HepG2 (cell line): ENCODE measurements at regions not wholly inside any gene's neighbourhood (a gene's known extent, or its start where the extent isn't known, plus 50 kb on each side); places are given as distances from the start of the nearest gene placed in this dataset.

ENCODE experiments used
- ATAC-seq: fragments of 200-7000 bp; cut with Tn5 transposase; 3 replicates; pipeline ENCODE4 v1.9.1; 2020; ENCODE audit warnings: mild to moderate bottlenecking, moderate library complexity
- BruUV-seq: library from RNA; stranded (reverse); fragments of 400-500 nt; replicated peaks from 2 replicates; lab custom pipeline; 2021; lab: Mats Ljungman, UMichigan
- CTCF ChIA-PET: fragments of 300-600 bp; formaldehyde crosslinking; extraction: SDS; loops from one replicate; lab custom pipeline; 2021; ENCODE audit warnings: low total read pairs, inconsistent platforms, low intra/inter-chr PET ratio; lab: Yijun Ruan, JAX
- POLR2A ChIA-PET: fragments of 350-600 bp; sonication (Branson Sonifier 250); formaldehyde crosslinking; loops from one replicate; lab custom pipeline; 2020; ENCODE audit warnings: antibody characterized with exemption, inconsistent platforms; lab: Yijun Ruan, JAX
- DNase-seq: peaks from one replicate; pipeline ENCODE4 v3.0.0-alpha.2; 2015; ENCODE audit warnings: low spot score
- FAIRE-seq: peaks from 3 replicates; lab custom pipeline; 2011; peaks lifted over from hg19 to GRCh38; lab: Jason Lieb, UNC
- H2AFZ ChIP-seq: one replicate; pipeline ENCODE4 v1.6.1; 2011; ENCODE audit warnings: low read length, inconsistent platforms
- H3K27ac ChIP-seq: fragments of 300-600 bp; 3 replicates; pipeline ENCODE4 v1.8.0; 2011; ENCODE audit warnings: mixed run types, mild to moderate bottlenecking, mixed read lengths, low read length, inconsistent platforms; ENCODE audit not compliant: insufficient read depth; ENCODE audit errors: extremely low read length
- H3K27me3 ChIP-seq, 2 experiments: fragments of 200-600 bp in 1 of 2; 2 replicates in 1 of 2; 3 replicates in 1 of 2; pipeline versions ENCODE4 v1.6.0 to v1.8.0; 2011; ENCODE audit warnings: low read length in 2 of 2, mild to moderate bottlenecking in 2 of 2, moderate library complexity in 2 of 2, inconsistent platforms in 1 of 2; ENCODE audit not compliant: insufficient read depth in 2 of 2, control insufficient read depth in 1 of 2
- H3K36me3 ChIP-seq, 2 experiments: fragments of 200-600 bp in 1 of 2; replicated peaks in 1 of 2; 2 replicates in 1 of 2; 3 replicates in 1 of 2; pipeline versions ENCODE4 v1.5.1 to v1.8.0; 2011; ENCODE audit warnings: low read length in 2 of 2, inconsistent platforms in 1 of 2; ENCODE audit not compliant: insufficient read depth in 2 of 2, control insufficient read depth in 1 of 2
- H3K4me1 ChIP-seq: 2 replicates; pipeline ENCODE4 v1.5.1; 2012; ENCODE audit warnings: low read length, inconsistent platforms; ENCODE audit not compliant: insufficient read depth
- H3K4me2 ChIP-seq: 2 replicates; pipeline ENCODE4 v1.6.0; 2011; ENCODE audit warnings: low read depth, low read length, inconsistent platforms
- H3K4me3 ChIP-seq, 3 experiments: fragments of 200-600 bp in 1 of 3; sonication (generic), shearing (Covaris generic) in 1 of 3; replicated peaks in 1 of 3; 2 replicates each; pipeline ENCODE4 v1.5.1; 2011 to 2016; ENCODE audit warnings: low read length in 3 of 3, inconsistent platforms in 2 of 3, low read depth in 2 of 3, mild to moderate bottlenecking in 2 of 3, control low read depth in 1 of 3, mixed read lengths in 1 of 3; ENCODE audit not compliant: insufficient read depth in 1 of 3
- H3K79me2 ChIP-seq: one replicate; pipeline ENCODE4 v1.6.1; 2011; ENCODE audit warnings: low read length, inconsistent platforms; ENCODE audit not compliant: insufficient read depth
- H3K9ac ChIP-seq: 2 replicates; pipeline ENCODE4 v1.6.0; 2011; ENCODE audit warnings: mild to moderate bottlenecking, low read depth, low read length, inconsistent platforms; ENCODE audit not compliant: insufficient read depth
- H3K9me3 ChIP-seq: 2 replicates; pipeline ENCODE4 v1.5.1; 2012; ENCODE audit warnings: mild to moderate bottlenecking, low read length
- H4K20me1 ChIP-seq: 2 replicates; pipeline ENCODE4 v1.6.0; 2011; ENCODE audit warnings: inconsistent platforms, mild to moderate bottlenecking, low read length, moderate library complexity; ENCODE audit not compliant: insufficient read depth
- DRAP1 ChIP-seq: IDR thresholded peaks from 2 replicates; pipeline ENCODE4 v1.6.1; 2016; ENCODE audit warnings: missing genetic modification reagents, missing compliant biosample characterization
- HES4 ChIP-seq: sonication (generic); formaldehyde crosslinking; IDR thresholded peaks from 2 replicates; pipeline ENCODE4 v1.9.0; 2021; ENCODE audit warnings: mild to moderate bottlenecking, missing genetic modification reagents, borderline replicate concordance
- KDM5A ChIP-seq: fragments of 200-600 bp; sonication (generic); IDR thresholded peaks from 2 replicates; pipeline ENCODE4 v1.7.0; 2018; ENCODE audit warnings: antibody characterized with exemption, mild to moderate bottlenecking, low read length, borderline replicate concordance
- MYNN ChIP-seq: sonication (generic); formaldehyde crosslinking; IDR thresholded peaks from 2 replicates; pipeline ENCODE4 v1.4.0; 2020; ENCODE audit warnings: mild to moderate bottlenecking, low read depth, missing genetic modification reagents
- SMARCE1 ChIP-seq: fragments of 450-650 bp; IDR thresholded peaks from 2 replicates; pipeline ENCODE4 v1.6.1; 2017; ENCODE audit warnings: borderline replicate concordance
- TCF12 ChIP-seq, 2 experiments: fragments of 450-650 bp in 1 of 2; sonication (generic) in 1 of 2; formaldehyde crosslinking in 1 of 2; IDR thresholded peaks; 2 replicates each; pipeline versions ENCODE4 v1.6.1 to v1.8.0; 2017 to 2022; ENCODE audit warnings: antibody characterized with exemption in 1 of 2, mild to moderate bottlenecking in 1 of 2, missing genetic modification reagents in 1 of 2, moderate library complexity in 1 of 2
- THAP11 ChIP-seq: IDR thresholded peaks from 2 replicates; pipeline ENCODE4 v1.6.1; 2016; ENCODE audit warnings: missing biosample characterization, missing genetic modification reagents
- ZBTB46 ChIP-seq: sonication (generic); formaldehyde crosslinking; IDR thresholded peaks from 2 replicates; pipeline ENCODE4 v1.4.0; 2020; ENCODE audit warnings: mild to moderate bottlenecking, missing genetic modification reagents, borderline replicate concordance
- ZMAT5 ChIP-seq: sonication (generic); formaldehyde crosslinking; IDR thresholded peaks from 2 replicates; pipeline ENCODE4 v1.5.0; 2020; ENCODE audit warnings: mild to moderate bottlenecking, low read depth, missing genetic modification reagents, borderline replicate concordance
- ZSCAN30 ChIP-seq: sonication (generic); formaldehyde crosslinking; IDR thresholded peaks from 2 replicates; pipeline ENCODE4 v1.5.0; 2020; ENCODE audit warnings: mild to moderate bottlenecking, missing genetic modification reagents
- WGBS: methylation state at CpG from one replicate; pipeline ENCODE4 v1.1.6; 2017; ENCODE audit warnings: low lambda C conversion rate; 5-methylcytosine and 5-hydroxymethylcytosine counted together
- in situ Hi-C: cut with HindIII; loops from 2 replicates; pipeline ENCODE4 v1.10.0; 2017; ENCODE audit warnings: low pct_unique_long_range_greater_than_20kb; ENCODE audit not compliant: extremely low pct_ligation_motif_present
- intact Hi-C: fragments of 100-400 bp; cut with micrococcal nuclease; formaldehyde crosslinking; loops from one replicate; pipeline ENCODE4 v1.10.0; 2022; ENCODE audit not compliant: unreplicated experiment

GRCh38 chr13:61146158-61146557 lies 269.5 kb downstream of the PCDH20 start:
- CTCF ChIA-PET, result no interaction called here
- Histone ChIP-seq H3K27me3 (no peaks in the 10 kb centered on the region), H3K9ac (no peak overlapping the region), H3K4me1 (no peaks in the 10 kb centered on the region), H3K4me3 (no peak overlapping the region), H3K36me3 (no peaks in the 10 kb centered on the region)
- BruUV-seq, result no TSS peak
- no peak for DNase-seq
- in situ Hi-C loops, result no loop called here
- TF ChIP-seq KDM5A (no peak), ZMAT5 (CRISPR knock-in tag) (no peak), TCF12 (IDR thresholded peaks at IDR 0.05) (no peak), TCF12 (CRISPR knock-in tag; IDR thresholded peaks at IDR 0.05) (no peak), ZSCAN30 (CRISPR knock-in tag) (no peak), DRAP1 (no peak), HES4 (no peak), ZBTB46 (CRISPR knock-in tag) (no peak), MYNN (no peak), SMARCE1 (no peak), THAP11 (no peak)
- TF ChIP-seq, all 625 proteins: peak for 0
- no peak for ATAC-seq
- no peak overlapping the region for H2AFZ ChIP-seq
- no peak overlapping the region for H3K4me2 ChIP-seq
- H3K79me2 ChIP-seq, result no peaks in the 10 kb centered on the region
- intact Hi-C loops, result no loop called here
- no peaks in the 10 kb centered on the region for H4K20me1 ChIP-seq
- no peak for FAIRE-seq
- no peak overlapping the region for H3K27ac ChIP-seq
- POLR2A ChIA-PET, result no interaction called here
- H3K9me3 ChIP-seq, result no peaks in the 10 kb centered on the region
- WGBS, result 0% methylated on average over 1 of the region's 4 CpGs
